ENCODE measurements at regions not wholly inside any gene's neighbourhood (a gene's known extent, or its start where the extent isn't known, plus 50 kb on each side); places are given as distances from the start of the nearest gene placed in this dataset.

- TF ChIP-seq ARNTL (CRISPR knock-in tag; IDR thresholded peaks at IDR 0.05; ENCODE audit: borderline replicate concordance, low read depth) (no peak), CSDC2 (CRISPR knock-in tag; IDR thresholded peaks at IDR 0.05) (no peak), RARB (CRISPR knock-in tag; IDR thresholded peaks at IDR 0.05) (no peak), TOX (CRISPR knock-in tag; IDR thresholded peaks at IDR 0.05; ENCODE audit: borderline replicate concordance) (no peak), PPARA (CRISPR knock-in tag; IDR thresholded peaks at IDR 0.05; ENCODE audit: borderline replicate concordance) (no peak), ZNF70 (CRISPR knock-in tag; IDR thresholded peaks at IDR 0.05) (no peak), ZFP3 (CRISPR knock-in tag; IDR thresholded peaks at IDR 0.05) (no peak), TCF4 (CRISPR knock-in tag; IDR thresholded peaks at IDR 0.05; ENCODE audit: borderline replicate concordance) (no peak), ZFP30 (CRISPR knock-in tag; IDR thresholded peaks at IDR 0.05) (no peak), POU6F1 (CRISPR knock-in tag; IDR thresholded peaks at IDR 0.05; ENCODE audit: borderline replicate concordance, low read depth) (no peak)
- TF ChIP-seq, protein P1, sequence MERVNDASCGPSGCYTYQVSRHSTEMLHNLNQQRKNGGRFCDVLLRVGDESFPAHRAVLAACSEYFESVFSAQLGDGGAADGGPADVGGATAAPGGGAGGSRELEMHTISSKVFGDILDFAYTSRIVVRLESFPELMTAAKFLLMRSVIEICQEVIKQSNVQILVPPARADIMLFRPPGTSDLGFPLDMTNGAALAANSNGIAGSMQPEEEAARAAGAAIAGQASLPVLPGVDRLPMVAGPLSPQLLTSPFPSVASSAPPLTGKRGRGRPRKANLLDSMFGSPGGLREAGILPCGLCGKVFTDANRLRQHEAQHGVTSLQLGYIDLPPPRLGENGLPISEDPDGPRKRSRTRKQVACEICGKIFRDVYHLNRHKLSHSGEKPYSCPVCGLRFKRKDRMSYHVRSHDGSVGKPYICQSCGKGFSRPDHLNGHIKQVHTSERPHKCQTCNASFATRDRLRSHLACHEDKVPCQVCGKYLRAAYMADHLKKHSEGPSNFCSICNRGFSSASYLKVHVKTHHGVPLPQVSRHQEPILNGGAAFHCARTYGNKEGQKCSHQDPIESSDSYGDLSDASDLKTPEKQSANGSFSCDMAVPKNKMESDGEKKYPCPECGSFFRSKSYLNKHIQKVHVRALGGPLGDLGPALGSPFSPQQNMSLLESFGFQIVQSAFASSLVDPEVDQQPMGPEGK (CRISPR knock-in tag; IDR thresholded peaks at IDR 0.05; ENCODE audit: borderline replicate concordance), result no peak
- TF ChIP-seq, protein P2, sequence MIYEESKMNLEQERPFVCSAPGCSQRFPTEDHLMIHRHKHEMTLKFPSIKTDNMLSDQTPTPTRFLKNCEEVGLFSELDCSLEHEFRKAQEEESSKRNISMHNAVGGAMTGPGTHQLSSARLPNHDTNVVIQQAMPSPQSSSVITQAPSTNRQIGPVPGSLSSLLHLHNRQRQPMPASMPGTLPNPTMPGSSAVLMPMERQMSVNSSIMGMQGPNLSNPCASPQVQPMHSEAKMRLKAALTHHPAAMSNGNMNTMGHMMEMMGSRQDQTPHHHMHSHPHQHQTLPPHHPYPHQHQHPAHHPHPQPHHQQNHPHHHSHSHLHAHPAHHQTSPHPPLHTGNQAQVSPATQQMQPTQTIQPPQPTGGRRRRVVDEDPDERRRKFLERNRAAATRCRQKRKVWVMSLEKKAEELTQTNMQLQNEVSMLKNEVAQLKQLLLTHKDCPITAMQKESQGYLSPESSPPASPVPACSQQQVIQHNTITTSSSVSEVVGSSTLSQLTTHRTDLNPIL (CRISPR knock-in tag; IDR thresholded peaks at IDR 0.05; ENCODE audit: low read depth), result no peak
- TF ChIP-seq, protein P3, sequence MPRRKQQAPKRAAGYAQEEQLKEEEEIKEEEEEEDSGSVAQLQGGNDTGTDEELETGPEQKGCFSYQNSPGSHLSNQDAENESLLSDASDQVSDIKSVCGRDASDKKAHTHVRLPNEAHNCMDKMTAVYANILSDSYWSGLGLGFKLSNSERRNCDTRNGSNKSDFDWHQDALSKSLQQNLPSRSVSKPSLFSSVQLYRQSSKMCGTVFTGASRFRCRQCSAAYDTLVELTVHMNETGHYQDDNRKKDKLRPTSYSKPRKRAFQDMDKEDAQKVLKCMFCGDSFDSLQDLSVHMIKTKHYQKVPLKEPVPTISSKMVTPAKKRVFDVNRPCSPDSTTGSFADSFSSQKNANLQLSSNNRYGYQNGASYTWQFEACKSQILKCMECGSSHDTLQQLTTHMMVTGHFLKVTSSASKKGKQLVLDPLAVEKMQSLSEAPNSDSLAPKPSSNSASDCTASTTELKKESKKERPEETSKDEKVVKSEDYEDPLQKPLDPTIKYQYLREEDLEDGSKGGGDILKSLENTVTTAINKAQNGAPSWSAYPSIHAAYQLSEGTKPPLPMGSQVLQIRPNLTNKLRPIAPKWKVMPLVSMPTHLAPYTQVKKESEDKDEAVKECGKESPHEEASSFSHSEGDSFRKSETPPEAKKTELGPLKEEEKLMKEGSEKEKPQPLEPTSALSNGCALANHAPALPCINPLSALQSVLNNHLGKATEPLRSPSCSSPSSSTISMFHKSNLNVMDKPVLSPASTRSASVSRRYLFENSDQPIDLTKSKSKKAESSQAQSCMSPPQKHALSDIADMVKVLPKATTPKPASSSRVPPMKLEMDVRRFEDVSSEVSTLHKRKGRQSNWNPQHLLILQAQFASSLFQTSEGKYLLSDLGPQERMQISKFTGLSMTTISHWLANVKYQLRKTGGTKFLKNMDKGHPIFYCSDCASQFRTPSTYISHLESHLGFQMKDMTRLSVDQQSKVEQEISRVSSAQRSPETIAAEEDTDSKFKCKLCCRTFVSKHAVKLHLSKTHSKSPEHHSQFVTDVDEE (CRISPR knock-in tag; IDR thresholded peaks at IDR 0.05), result no peak
These were observed 160.3 kb downstream of the CEMIP2 start for GRCh38 chr9:71608021-71608420.
